Esophagus squamous epithelium (tissue), 5 donors: ENCODE measurements at regions not wholly inside any gene's neighbourhood (a gene's known extent, or its start where the extent isn't known, plus 50 kb on each side); places are given as distances from the start of the nearest gene placed in this dataset.

Experiments
- DNase-seq: peaks from one replicate; lab custom pipeline; 2025; lab: John Stamatoyannopoulos, UW
- H3K27ac ChIP-seq, 4 donors: fragments of 200-600 bp; sonication (generic); one replicate each; pipeline ENCODE4 v1.5.1; 2016 to 2019; ENCODE audit warnings: mild to moderate bottlenecking in 1 of 4
- H3K27me3 ChIP-seq, 4 donors: fragments of 200-600 bp; sonication (generic); 1 replicate in 3 of 4; 2 replicates in 1 of 4; pipeline versions ENCODE4 v1.5.1 to v1.6.0; 2017 to 2021; ENCODE audit warnings: antibody characterized with exemption in 1 of 4
- H3K36me3 ChIP-seq, 3 donors: fragments of 200-600 bp; sonication (generic); one replicate each; pipeline ENCODE4 v1.5.1; 2016 to 2019
- H3K4me1 ChIP-seq, 3 donors: fragments of 200-600 bp; sonication (generic); one replicate each; pipeline ENCODE4 v1.5.1; 2017 to 2019
- H3K4me3 ChIP-seq, 4 donors: fragments of 200-600 bp; sonication (generic); 1 replicate in 3 of 4; 2 replicates in 1 of 4; pipeline ENCODE4 v1.5.1; 2016 to 2019; ENCODE audit warnings: mild to moderate bottlenecking in 2 of 4, moderate library complexity in 1 of 4
- H3K9me3 ChIP-seq, 3 donors: fragments of 200-600 bp; sonication (generic); one replicate each; pipeline ENCODE4 v1.5.1; 2016 to 2019
- CTCF ChIP-seq, 6 experiments: fragments of 450-650 bp in 4 of 6; fragments of 200-600 bp in 2 of 6; sonication (generic) in 2 of 6; IDR thresholded peaks; one replicate each; pipeline ENCODE4 v1.5.1; 2016 to 2019; ENCODE audit warnings: antibody characterized with exemption in 6 of 6, mild to moderate bottlenecking in 4 of 6, moderate library complexity in 4 of 6
- POLR2A ChIP-seq, 4 donors: fragments of 450-650 bp; IDR thresholded peaks; one replicate each; pipeline ENCODE4 v1.6.1; 2017; ENCODE audit warnings: antibody characterized with exemption in 4 of 4, mild to moderate bottlenecking in 4 of 4, moderate library complexity in 3 of 4
- WGBS, 2 donors: methylation state at CpG; one replicate each; pipeline ENCODE4 v1.1.5; 2018; 5-methylcytosine and 5-hydroxymethylcytosine counted together
- intact Hi-C: fragments of 100-400 bp; cut with DNase I; formaldehyde crosslinking; loops from one replicate; pipeline ENCODE4 v1.15.0; 2022
- donor health status: DM: yes; HTN: yes; CAD: no.

DNA sequence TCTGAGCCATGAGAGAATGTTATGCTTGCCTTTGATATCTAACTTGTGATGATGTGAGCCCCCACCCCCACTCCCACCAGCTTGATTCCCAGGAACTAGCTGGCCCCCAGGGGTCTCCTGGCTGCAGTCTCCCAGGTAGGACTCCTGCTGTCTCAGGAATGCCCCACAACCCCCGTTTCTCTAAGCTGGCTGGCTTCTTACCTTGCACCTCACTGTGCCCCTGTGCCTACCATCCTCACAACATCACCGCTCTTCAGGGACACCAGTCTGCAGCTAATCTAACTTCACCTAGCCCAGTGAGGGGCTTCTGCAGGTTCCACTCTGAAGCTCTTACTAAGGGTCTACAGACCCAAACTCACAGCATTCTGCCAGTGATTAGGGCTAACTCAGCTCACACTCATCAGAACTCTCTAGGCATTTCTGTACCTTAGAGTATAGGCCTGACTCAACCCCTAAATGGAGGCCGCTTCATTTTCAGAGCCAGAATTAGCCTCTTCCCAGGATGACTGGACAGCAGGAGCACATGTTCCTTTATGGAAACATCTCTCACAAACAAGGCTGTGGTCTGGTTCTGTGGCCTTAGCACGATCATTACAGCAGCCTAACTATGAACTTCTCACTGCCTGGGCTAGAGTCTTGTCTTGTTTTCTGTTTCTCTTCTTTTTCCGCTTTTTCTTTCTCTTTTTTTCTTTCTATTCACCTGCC lies 72.8 kb upstream of the IFNG-AS1 start:
- Histone ChIP-seq H3K9me3 (no peaks in the 10 kb centered on the region), H3K4me3 (no peak overlapping the region), H3K4me1 (peaks cover 0 to 13% (median 0%) of the 10 kb centered on the region in 3 donors), H3K36me3 (no peaks in the 10 kb centered on the region), H3K27ac (no peak overlapping the region), H3K27me3 (no peaks in the 10 kb centered on the region)
- DNase-seq: no peak
- no peak for TF ChIP-seq CTCF (IDR thresholded peaks at IDR 0.05)
- intact Hi-C loops: no loop called here
- 90 to 96% methylated on average over 5 of the region's 5 CpGs for WGBS, 2 donors

DNA sequence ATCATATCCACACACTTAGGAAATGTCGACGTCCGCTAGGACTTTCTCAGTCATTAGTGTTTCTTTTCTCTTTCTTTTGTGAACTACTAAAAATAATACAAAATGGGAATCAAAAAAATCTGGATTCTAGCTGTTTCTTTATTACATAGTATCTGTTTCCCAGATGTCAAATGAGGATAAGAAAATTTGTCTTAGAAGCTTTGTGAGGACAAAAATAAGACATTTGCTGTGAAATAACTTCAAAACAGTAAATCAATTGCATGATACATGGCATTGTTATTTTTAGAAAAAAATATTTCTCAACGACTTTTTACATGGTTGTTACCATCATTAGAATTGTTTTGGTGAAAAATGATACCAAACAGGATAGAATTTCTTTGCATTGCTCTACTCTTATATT lies 71.4 kb upstream of the IFNG-AS1 start:
- intact Hi-C loops: no loop called here
- WGBS, 2 donors: 64 to 75% methylated on average over 4 of the region's 4 CpGs

DNA sequence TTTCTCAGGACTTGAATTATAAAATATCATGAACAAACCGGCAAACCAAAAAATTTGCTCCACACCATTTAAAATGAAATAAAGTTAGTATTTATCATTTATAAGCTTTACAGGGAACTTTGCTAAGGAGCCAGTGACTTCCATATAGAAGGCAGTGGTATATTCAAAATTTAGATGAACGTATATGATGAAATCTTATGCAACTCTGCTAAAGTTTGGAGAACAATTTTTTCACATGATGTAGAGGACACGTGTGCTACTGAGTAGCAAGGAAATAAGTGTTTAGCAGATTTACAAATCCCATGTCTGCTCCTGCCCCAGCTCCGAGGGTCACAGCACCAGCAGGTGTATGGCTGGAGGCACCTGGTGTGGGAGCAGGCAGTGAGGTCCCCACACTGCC lies 70.8 kb upstream of the IFNG-AS1 start:
- 84 to 88% methylated on average over 4 of the region's 4 CpGs for WGBS, 2 donors
- Histone ChIP-seq H3K27ac (no peak overlapping the region), H3K9me3 (no peaks in the 10 kb centered on the region), H3K36me3 (no peaks in the 10 kb centered on the region), H3K4me3 (no peak overlapping the region), H3K27me3 (peaks cover 0 to 3% (median 0%) of the 10 kb centered on the region in 4 donors), H3K4me1 (peaks cover 0 to 13% (median 0%) of the 10 kb centered on the region in 3 donors)
- no peak for DNase-seq
- intact Hi-C loops: no loop called here
- no peak for TF ChIP-seq CTCF (IDR thresholded peaks at IDR 0.05)

More for the DNA sequence above, 71.4 kb upstream of the IFNG-AS1 start:
- no peaks in the 10 kb centered on the region for H3K27me3 ChIP-seq
- peaks cover 0 to 13% (median 0%) of the 10 kb centered on the region in 3 donors for H3K4me1 ChIP-seq
- TF ChIP-seq CTCF (IDR thresholded peaks at IDR 0.05): no peak
- TF ChIP-seq POLR2A (IDR thresholded peaks at IDR 0.05): no peak
- H3K27ac ChIP-seq: no peak overlapping the region
- H3K9me3 ChIP-seq: no peaks in the 10 kb centered on the region
- no peak overlapping the region for H3K4me3 ChIP-seq
- no peak for DNase-seq
- H3K36me3 ChIP-seq: no peaks in the 10 kb centered on the region

DNA sequence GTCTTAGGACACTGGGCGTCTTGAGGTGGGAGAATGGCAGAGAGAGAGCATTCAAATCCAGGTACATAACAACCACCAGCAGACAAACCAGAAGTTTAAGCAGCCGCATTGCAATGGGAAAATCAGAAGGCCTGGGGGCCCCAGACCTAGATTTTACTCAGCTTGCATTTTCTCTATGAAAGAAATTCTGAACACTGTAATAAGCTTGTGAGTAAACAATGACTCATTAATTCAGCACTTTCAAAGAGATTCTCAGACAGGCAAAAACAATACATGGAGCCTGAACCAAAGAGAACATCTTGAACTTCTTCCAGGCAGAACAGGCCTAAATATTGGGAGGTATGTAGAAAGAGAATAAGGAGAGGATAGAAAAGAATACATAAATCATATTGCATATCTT lies 69.8 kb upstream of the IFNG-AS1 start:
- intact Hi-C loops: no loop called here
- H3K9me3 ChIP-seq: no peaks in the 10 kb centered on the region
- no peak for TF ChIP-seq POLR2A (IDR thresholded peaks at IDR 0.05)
- TF ChIP-seq CTCF (IDR thresholded peaks at IDR 0.05): no peak
- H3K27me3 ChIP-seq: peaks cover 0 to 5% (median 0%) of the 10 kb centered on the region in 4 donors
- H3K4me1 ChIP-seq: peaks cover 0 to 13% (median 0%) of the 10 kb centered on the region in 3 donors
- no peaks in the 10 kb centered on the region for H3K36me3 ChIP-seq
- 31 to 58% methylated on average over 2 of the region's 2 CpGs for WGBS, 2 donors
- H3K4me3 ChIP-seq: no peak overlapping the region
- DNase-seq: no peak
- no peak overlapping the region for H3K27ac ChIP-seq

- Histone ChIP-seq H3K4me1 (peaks cover 0 to 13% (median 0%) of the 10 kb centered on the region in 3 donors), H3K36me3 (no peaks in the 10 kb centered on the region), H3K27ac (no peak overlapping the region), H3K4me3 (no peak overlapping the region), H3K27me3 (peaks cover 0 to 5% (median 0%) of the 10 kb centered on the region in 4 donors), H3K9me3 (no peaks in the 10 kb centered on the region)
- no peak for DNase-seq
- intact Hi-C loops: no loop called here
- TF ChIP-seq CTCF (IDR thresholded peaks at IDR 0.05): no peak
- 80 to 81% methylated on average over 2 of the region's 2 CpGs for WGBS, 2 donors
Observed at GRCh38 chr12:67920413-67920812, 68.8 kb upstream of the IFNG-AS1 start.
